ENCODE measurements at regions not wholly inside any gene's neighbourhood (a gene's known extent, or its start where the extent isn't known, plus 50 kb on each side); places are given as distances from the start of the nearest gene placed in this dataset.

DNA sequence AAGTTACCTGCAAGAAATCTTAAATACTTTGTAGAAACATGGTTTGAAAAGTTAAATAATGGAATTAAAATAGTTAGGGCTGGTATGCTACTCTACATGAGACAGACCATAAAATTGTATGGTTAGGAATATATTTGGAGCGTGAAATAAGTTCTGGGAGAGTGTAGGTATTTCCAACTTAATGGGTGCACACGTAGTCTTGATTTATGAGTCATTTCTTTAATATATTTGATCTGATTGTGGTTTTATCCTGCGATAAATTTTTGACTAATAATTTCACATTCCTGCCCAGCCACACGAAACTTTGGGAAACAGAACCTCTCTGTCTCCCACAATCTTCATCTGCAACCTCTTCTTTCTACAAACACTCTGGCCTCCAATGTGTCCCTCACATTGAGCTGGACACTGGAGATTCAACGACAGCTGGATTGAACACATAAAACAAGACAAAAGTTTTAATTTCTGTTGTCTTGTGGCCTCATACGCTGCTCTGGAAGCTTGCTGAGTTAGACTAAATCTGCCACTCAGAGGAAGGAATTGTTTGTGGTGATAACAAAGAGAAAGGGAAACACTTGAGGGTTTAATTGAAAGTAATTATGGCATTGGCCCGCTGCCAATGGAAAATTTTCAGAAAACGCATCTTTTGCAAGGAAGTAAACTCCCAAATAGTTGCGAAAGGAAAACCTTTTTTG lies 201.8 kb upstream of the ZNF608 start:
- ChIA-PET CTCF (no interaction called here), POLR2A (no interaction called here)
- ATAC-seq (no peak), DNase-seq (ENCODE audit: low read depth, low spot score) (no peak)
- H3K27ac ChIP-seq (ENCODE audit: low read length), result peak overlapping the region; percentile 67; the same call in 1 of the 2 replicates
- H3K36me3 ChIP-seq (ENCODE audit: control insufficient read depth, insufficient read depth, low read length), result no peaks in the 10 kb centered on the region
- no peaks in the 10 kb centered on the region for H3K27me3 ChIP-seq (ENCODE audit: control insufficient read depth, insufficient read depth, low read length)
- BruUV-seq (replicated peaks), result no TSS peak
- no peaks in the 10 kb centered on the region for H3K9me3 ChIP-seq (ENCODE audit: control insufficient read depth, insufficient read depth, low read depth, low read length)
- in situ Hi-C loops (cut with HindIII; ENCODE audit: low pct_unique_long_range_greater_than_20kb, low sequenced_read_pairs) (no loop called here), intact Hi-C loops (cut with micrococcal nuclease; ENCODE audit: unreplicated experiment) (no loop called here)
- no peaks in the 10 kb centered on the region; the same call in 1 of the 2 replicates for H3K4me1 ChIP-seq (ENCODE audit: control insufficient read depth, insufficient read depth, low read length)
- H3K4me3 ChIP-seq (ENCODE audit: low read depth in 2 of 2, low read length in 2 of 2), result no peak overlapping the region
- TF ChIP-seq SIN3A (IDR thresholded peaks at IDR 0.05; ENCODE audit: borderline replicate concordance, insufficient read depth, low read depth, low read length), result no peak
- TF ChIP-seq TCF7L2 (IDR thresholded peaks at IDR 0.05; ENCODE audit: low read depth, low read length), result no peak
- no peak for TF ChIP-seq CTCF (IDR thresholded peaks at IDR 0.05)
- no peak for TF ChIP-seq POLR2AphosphoS5 (IDR thresholded peaks at IDR 0.05; ENCODE audit: low read depth, low read length)
- TF ChIP-seq, protein P1, sequence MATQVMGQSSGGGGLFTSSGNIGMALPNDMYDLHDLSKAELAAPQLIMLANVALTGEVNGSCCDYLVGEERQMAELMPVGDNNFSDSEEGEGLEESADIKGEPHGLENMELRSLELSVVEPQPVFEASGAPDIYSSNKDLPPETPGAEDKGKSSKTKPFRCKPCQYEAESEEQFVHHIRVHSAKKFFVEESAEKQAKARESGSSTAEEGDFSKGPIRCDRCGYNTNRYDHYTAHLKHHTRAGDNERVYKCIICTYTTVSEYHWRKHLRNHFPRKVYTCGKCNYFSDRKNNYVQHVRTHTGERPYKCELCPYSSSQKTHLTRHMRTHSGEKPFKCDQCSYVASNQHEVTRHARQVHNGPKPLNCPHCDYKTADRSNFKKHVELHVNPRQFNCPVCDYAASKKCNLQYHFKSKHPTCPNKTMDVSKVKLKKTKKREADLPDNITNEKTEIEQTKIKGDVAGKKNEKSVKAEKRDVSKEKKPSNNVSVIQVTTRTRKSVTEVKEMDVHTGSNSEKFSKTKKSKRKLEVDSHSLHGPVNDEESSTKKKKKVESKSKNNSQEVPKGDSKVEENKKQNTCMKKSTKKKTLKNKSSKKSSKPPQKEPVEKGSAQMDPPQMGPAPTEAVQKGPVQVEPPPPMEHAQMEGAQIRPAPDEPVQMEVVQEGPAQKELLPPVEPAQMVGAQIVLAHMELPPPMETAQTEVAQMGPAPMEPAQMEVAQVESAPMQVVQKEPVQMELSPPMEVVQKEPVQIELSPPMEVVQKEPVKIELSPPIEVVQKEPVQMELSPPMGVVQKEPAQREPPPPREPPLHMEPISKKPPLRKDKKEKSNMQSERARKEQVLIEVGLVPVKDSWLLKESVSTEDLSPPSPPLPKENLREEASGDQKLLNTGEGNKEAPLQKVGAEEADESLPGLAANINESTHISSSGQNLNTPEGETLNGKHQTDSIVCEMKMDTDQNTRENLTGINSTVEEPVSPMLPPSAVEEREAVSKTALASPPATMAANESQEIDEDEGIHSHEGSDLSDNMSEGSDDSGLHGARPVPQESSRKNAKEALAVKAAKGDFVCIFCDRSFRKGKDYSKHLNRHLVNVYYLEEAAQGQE (IDR thresholded peaks at IDR 0.05; ENCODE audit: insufficient read depth in 1 of 2, low read depth in 2 of 2, low read length in 1 of 2), result no peak

DNA sequence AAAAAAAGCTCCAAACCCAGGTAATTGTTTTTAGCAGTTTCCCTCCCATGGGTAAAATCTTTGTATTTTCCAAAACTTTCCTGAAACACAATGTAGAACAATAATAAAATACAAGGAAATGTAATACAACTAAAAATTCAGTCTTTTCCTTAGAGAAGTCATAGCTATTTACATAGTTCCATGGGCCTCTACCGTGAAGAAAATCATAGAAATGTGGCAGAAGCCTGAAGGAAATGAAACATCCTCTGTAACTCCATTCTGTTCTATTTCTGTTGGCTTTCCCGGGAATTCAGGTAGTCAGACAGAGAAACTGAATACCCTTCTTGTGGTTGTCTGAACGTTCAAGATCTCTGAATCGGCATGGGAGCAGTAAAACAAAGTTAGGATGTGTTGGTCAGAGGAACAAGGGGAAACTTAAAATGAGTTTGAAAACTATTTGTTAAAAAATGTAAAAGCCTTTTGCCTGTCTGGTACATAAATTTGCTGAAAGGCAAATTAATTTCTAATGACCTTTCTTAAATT lies 202.4 kb upstream of the ZNF608 start:
- CTCF ChIA-PET, result no interaction called here
- DNase-seq (ENCODE audit: low read depth, low spot score) (no peak), ATAC-seq (no peak)
- Histone ChIP-seq H3K4me3 (ENCODE audit: low read depth in 2 of 2, low read length in 2 of 2) (no peak overlapping the region), H3K4me1 (ENCODE audit: control insufficient read depth, insufficient read depth, low read length) (no peaks in the 10 kb centered on the region; the same call in 1 of the 2 replicates), H3K9me3 (ENCODE audit: control insufficient read depth, insufficient read depth, low read depth, low read length) (no peaks in the 10 kb centered on the region), H3K27me3 (ENCODE audit: control insufficient read depth, insufficient read depth, low read length) (no peaks in the 10 kb centered on the region), H3K36me3 (ENCODE audit: control insufficient read depth, insufficient read depth, low read length) (no peaks in the 10 kb centered on the region), H3K27ac (ENCODE audit: low read length) (peak overlapping the region; percentile 67; the same call in 1 of the 2 replicates)
- no peak for TF ChIP-seq CTCF (IDR thresholded peaks at IDR 0.05)
- TF ChIP-seq POLR2AphosphoS5 (IDR thresholded peaks at IDR 0.05; ENCODE audit: low read depth, low read length), result no peak
- in situ Hi-C loops (cut with HindIII; ENCODE audit: low pct_unique_long_range_greater_than_20kb, low sequenced_read_pairs), result no loop called here
- POLR2A ChIA-PET, result no interaction called here
- intact Hi-C loops (cut with micrococcal nuclease; ENCODE audit: unreplicated experiment), result no loop called here
- BruUV-seq (replicated peaks), result no TSS peak
